ENCODE measurements at regions not wholly inside any gene's neighbourhood (a gene's known extent, or its start where the extent isn't known, plus 50 kb on each side); places are given as distances from the start of the nearest gene placed in this dataset.

GRCh38 chr9:78898234-78898633 lies 601.3 kb downstream of the PSAT1 start:
- Histone ChIP-seq H4K20me1 (replicated peaks; ENCODE audit: control insufficient read depth, extremely low read depth, insufficient read depth, low read length) (no peaks in the 10 kb centered on the region), H3K4me2 (ENCODE audit: insufficient read depth, low read length) (no peak overlapping the region), H3K9me3 (replicated peaks; ENCODE audit: control insufficient read depth, insufficient read depth, low read length) (no peaks in the 10 kb centered on the region), H3K36me3 (ENCODE audit: control insufficient read depth in 2 of 2, extremely low read depth in 1 of 2, insufficient read depth in 2 of 2, low read length in 2 of 2) (no peaks in the 10 kb centered on the region), H3K27ac (ENCODE audit: insufficient read depth, low read depth, low read length) (no peak overlapping the region), H3K79me2 (ENCODE audit: control insufficient read depth, insufficient read depth, low read length) (no peaks in the 10 kb centered on the region), H3K4me3 (replicated peaks in 1 of 3; ENCODE audit: insufficient read depth in 1 of 3, low read depth in 1 of 3, low read length in 3 of 3) (no peak overlapping the region), H3K9ac (replicated peaks; ENCODE audit: extremely low read depth, insufficient read depth, low read length) (no peak overlapping the region), H3K4me1 (ENCODE audit: control insufficient read depth, extremely low read depth, insufficient read depth, low read length) (peaks cover 8% of the 10 kb centered on the region), H3K9me1 (replicated peaks; ENCODE audit: control insufficient read depth, extremely low read depth, insufficient read depth, low read length) (no peaks in the 10 kb centered on the region), H3K27me3 (ENCODE audit: control insufficient read depth in 2 of 2, insufficient read depth in 2 of 2, low read length in 2 of 2) (no peaks in the 10 kb centered on the region), H2AFZ (ENCODE audit: low read depth, low read length) (no peak overlapping the region)
- DNase-seq (ENCODE audit: low read depth, low spot score): peak; percentile 31
- dilution Hi-C loops (cut with MboI; ENCODE audit: extremely low pct_ligation_motif_present, low sequenced_read_pairs) (no loop called here), intact Hi-C loops (cut with micrococcal nuclease) (no loop called here)
- BruUV-seq (replicated peaks): no TSS peak
- no peak for FAIRE-seq
- POLR2A ChIA-PET: no interaction called here
- CTCF ChIA-PET: no interaction called here
- TF ChIP-seq JUN (IDR thresholded peaks at IDR 0.05; ENCODE audit: borderline replicate concordance, insufficient read depth, insufficient read length, low read depth) (peak; percentile 33), GATA2 (IDR thresholded peaks at IDR 0.05; ENCODE audit: insufficient read depth, insufficient read length, low read depth, low read length) (no peak), FOS (IDR thresholded peaks at IDR 0.05; ENCODE audit: borderline replicate concordance, insufficient read depth, low read length) (peak; percentile 73), MYC (IDR thresholded peaks at IDR 0.05; ENCODE audit: low read depth, low read length) (no peak), POLR2AphosphoS5 (IDR thresholded peaks at IDR 0.05; ENCODE audit: insufficient read depth, low read depth, low read length) (no peak), MAX (IDR thresholded peaks at IDR 0.05; ENCODE audit: insufficient read depth, insufficient read length) (no peak), POLR2A (IDR thresholded peaks at IDR 0.05; ENCODE audit: low read depth, low read length) (no peak), CTCF (IDR thresholded peaks at IDR 0.05; ENCODE audit: extremely low read depth in 1 of 2, insufficient read depth in 1 of 2, low read depth in 1 of 2, low read length in 2 of 2) (no peak)
